Loucy (cell line): ENCODE measurements at regions not wholly inside any gene's neighbourhood (a gene's known extent, or its start where the extent isn't known, plus 50 kb on each side); places are given as distances from the start of the nearest gene placed in this dataset.

Experiments
- CTCF ChIP-seq: fragments of 200-600 bp; sonication (generic); conservative IDR thresholded peaks from 2 replicates; pipeline ENCODE4 v1.5.1; 2014; ENCODE audit warnings: mild to moderate bottlenecking, antibody characterized with exemption, low read length
- EZH2phosphoT487 ChIP-seq: fragments of 200-600 bp; IDR thresholded peaks from 2 replicates; pipeline ENCODE4 v1.6.1; 2018; ENCODE audit warnings: antibody characterized with exemption, mild to moderate bottlenecking, moderate library complexity, borderline replicate concordance

GRCh38 chr13:104895521-104895920, 1639.9 kb downstream of the EFNB2 start:
- TF ChIP-seq CTCF (no peak), EZH2phosphoT487 (no peak)
